GM18520 (cell line): ENCODE measurements at regions not wholly inside any gene's neighbourhood (a gene's known extent, or its start where the extent isn't known, plus 50 kb on each side); places are given as distances from the start of the nearest gene placed in this dataset.
"Not testable (repeated sequence)": the region's sequence is repeated elsewhere in the genome, so short reads cannot be mapped to it uniquely, and the experiment has no call there.

Source experiments
- ATAC-seq: cut with Tn5 transposase; IDR thresholded peaks from one replicate; pipeline ENCODE4 v1.9.1; 2021; ENCODE audit not compliant: unreplicated experiment

GRCh38 chr6:113070681-113071080 is 723.6 kb downstream of the RFPL4B start:
- not testable (repeated sequence) for ATAC-seq

GRCh38 chr6:113073611-113074191 is 726.6 kb downstream of the RFPL4B start:
- ATAC-seq: no peak

GRCh38 chr6:113076116-113076515 is 729.0 kb downstream of the RFPL4B start:
- no peak for ATAC-seq

GRCh38 chr6:113076816-113077215 is 729.7 kb downstream of the RFPL4B start:
- no peak for ATAC-seq

- ATAC-seq: no peak
Measured at GRCh38 chr6:113077794-113078193, 730.7 kb downstream of the RFPL4B start.

GRCh38 chr6:113078791-113079190 is 731.7 kb downstream of the RFPL4B start:
- no peak for ATAC-seq

DNA sequence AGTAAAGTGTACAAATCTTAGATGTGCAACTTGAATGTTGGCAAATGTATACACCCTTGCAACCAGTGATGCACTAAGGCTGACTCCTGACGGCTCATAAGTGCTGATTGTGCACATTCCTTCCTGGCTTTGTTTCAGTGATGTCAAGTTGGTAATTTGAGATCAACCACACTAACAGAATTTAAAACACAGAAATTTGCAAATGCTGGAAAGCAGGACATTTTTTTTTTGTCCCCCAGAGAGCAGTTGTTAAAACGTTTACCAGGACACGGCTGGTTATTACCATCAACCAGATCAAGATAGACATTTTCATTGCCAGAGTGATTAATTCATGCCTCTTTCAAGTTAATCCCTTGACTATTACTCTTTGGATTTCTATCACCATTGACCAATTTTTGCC is 735.6 kb downstream of the RFPL4B start:
- ATAC-seq: no peak

GRCh38 chr6:113083947-113084346 is 736.8 kb downstream of the RFPL4B start:
- ATAC-seq: no peak

DNA sequence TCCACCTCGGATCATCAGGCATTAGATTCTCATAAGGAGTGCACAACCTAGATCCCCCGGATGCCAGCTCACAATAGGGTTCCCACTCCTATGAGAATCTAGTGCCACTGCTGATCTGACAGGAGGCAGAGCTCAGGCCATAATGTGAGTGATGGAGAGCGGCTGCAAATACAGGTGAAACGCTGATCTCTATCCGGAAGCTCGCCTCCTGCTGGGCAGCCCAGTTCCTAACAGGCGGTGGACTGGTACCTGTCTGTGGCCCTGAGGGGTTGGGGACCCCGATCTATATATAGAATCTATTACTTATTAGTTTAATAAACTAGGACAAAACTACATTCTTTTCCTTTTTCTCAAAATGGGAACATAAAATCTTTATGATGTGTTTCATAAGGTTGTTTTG is 741.9 kb downstream of the RFPL4B start:
- ATAC-seq: no peak

- no peak for ATAC-seq
Measured at GRCh38 chr6:113092795-113093194, 745.7 kb downstream of the RFPL4B start.

- ATAC-seq: no peak
Measured at GRCh38 chr6:113094779-113095178, 747.6 kb downstream of the RFPL4B start.

DNA sequence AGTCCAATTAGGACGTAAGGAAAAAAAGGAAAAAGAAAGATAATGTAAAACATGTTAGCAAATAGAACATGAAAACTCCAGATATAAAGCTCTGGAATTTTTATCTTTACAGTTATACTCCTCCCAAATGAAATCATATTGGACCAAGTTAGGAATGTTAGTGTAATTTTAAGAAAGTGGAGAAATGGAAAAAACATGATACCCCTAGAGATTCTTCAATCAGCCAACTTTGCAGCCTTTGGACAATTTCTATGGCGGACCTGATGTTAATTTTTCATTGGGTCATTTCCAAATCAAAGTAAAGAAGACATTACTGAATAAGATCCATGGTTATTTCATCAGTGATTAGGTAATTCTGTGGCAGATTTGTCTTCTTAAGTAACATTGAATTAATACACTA is 748.7 kb downstream of the RFPL4B start:
- no peak for ATAC-seq

DNA sequence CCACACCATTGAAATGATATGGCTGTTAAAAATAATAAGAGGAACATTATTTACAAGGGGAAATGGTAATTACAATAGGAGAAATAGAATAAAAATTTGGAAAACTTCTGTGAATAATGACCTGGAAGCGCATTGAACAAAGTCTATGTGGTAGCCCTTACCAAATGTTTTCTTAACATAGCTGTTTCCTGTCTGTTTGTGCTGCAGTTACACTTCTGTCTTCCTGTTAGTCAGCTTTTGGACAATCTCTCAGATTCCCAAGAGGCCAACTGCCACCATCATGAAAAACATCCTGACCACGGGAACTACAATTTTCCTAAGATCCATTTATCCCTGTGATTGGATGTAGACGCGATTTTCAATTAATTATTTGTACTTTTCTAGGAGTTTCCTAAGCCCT is 754.4 kb upstream of the MARCKS start:
- no peak for ATAC-seq

- ATAC-seq: no peak
Measured at GRCh38 chr6:113103634-113104361, 753.3 kb upstream of the MARCKS start.

DNA sequence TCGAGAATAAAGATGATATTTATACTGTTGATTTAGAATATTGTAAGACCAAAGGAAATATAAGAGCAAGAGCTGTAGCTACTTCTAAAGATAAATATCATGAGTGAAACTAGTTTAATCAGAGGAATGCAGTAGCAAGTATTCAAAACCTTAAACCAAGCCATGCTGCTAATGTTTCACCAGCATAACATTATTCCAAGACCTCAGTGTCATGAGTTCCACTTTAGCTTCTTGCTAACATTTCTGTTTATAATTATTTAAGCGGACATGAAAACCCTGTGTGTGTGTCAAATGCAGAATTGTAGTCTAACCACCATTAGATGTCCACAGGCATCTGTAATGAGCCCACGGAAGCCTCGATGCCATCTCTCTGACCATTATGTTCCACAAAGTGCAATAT is 752.6 kb upstream of the MARCKS start:
- no peak for ATAC-seq

DNA sequence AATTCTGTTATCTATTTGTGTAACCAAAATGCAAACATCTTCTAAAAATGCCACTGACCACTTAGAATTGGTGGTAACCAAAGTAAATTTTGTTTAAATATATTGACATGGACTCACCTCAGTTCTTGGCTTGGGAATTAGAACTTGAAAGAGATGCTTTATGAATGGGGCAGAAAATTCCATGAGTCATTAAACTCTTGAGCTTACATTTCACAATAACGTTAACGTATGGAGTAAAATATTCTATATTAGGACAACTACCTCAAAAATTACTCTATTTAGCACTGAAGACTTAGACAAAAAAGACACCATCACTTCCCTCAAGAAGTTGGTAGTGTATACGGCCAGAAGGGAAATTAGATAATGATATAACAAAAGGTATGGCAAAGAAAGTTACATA is 752.2 kb upstream of the MARCKS start:
- no peak for ATAC-seq

- ATAC-seq: no peak
Measured at GRCh38 chr6:113110211-113110610, 746.9 kb upstream of the MARCKS start.

GRCh38 chr6:113111550-113111949 is 745.6 kb upstream of the MARCKS start:
- ATAC-seq: no peak

GRCh38 chr6:113112086-113112485 is 745.1 kb upstream of the MARCKS start:
- ATAC-seq: no peak

DNA sequence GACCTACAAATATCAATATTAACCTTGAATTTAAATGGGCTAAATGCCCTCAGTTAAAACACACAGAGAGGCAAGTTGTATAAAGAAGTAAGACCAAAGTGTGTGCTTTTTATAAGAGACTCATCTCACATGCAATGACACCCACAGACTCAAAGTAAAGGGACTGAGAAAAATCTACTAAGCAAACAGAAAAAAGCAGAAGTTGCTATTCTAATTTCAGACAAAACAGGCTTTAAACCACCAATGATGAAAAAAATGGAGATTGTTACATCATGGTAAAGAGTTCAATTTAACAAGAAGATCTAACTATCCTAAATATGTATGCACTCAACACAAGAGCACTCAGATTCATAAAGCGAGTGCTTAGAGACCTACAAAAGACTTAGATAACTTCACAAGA is 741.9 kb upstream of the MARCKS start:
- no peak for ATAC-seq

GRCh38 chr6:113120224-113120581 is 736.9 kb upstream of the MARCKS start:
- no peak for ATAC-seq

DNA sequence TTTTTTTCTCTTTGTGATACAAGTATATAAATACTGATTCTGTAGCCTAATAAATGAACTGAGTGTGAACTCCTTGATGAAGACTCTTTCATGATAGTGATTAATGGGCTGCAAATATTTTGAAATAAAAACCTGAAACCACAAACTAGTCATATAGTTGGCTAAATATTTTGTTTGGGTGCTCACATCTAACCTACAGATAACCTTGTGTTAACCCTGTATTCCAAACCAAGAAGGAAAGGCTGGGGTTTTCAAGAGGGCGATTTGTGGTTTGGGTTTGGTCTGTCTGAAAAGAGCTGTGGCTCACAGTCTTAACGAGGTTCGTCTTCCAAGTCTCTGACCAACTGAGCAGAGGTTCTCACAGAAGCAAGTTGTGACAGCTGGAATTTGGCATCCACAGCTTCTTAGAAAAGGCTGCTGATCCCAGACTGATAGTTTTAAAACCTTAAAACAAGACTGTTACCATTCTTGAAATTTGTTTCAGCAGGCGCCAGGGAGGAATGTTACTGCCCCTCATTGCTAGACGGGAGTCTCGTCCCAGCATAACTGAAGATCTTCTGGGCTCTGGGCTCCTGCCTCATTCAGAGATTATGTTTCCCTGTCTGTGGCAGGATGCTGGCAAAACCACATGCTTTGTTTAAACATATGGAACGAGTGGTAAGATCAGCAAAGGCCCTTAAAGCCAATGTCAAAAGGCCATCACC is 736.4 kb upstream of the MARCKS start:
- no peak for ATAC-seq
